ENCODE measurements at regions not wholly inside any gene's neighbourhood (a gene's known extent, or its start where the extent isn't known, plus 50 kb on each side); places are given as distances from the start of the nearest gene placed in this dataset.

DNA sequence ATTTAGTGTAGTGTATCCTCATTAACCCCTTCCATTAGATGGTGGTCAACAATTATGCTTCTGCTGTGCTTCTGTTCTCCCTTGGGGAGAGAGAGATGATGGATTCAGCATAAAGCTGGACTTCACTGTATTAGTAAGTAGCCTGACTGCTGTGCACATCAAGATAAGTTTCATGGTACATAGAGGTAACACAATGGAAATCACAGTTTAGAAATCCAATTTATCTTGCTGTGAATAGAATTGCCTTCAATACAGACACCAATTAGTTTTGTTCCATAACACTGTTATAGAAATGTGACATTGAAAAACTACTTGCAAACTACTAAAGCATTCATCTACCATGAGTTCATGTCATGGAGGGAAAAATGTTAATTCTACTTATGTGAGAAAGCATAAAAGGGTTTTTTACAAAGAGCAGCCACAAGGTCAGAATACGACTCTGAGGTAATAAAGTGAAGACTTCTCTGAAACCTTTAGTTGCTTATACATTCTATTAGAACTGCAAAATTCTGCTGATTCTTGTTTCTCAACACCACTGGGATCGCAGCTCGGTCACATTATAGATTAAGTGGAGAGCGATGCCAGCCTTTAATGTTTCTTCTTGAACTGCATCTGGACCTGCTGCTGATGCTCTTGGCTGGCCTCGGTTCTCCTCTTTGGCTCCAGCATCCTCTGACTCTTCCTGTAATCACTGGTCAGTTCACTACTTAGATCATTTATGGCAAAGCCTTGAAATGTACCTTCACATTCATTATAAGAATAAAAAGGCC lies 190.8 kb downstream of the ATP23 start:
- TF ChIP-seq, protein P1, sequence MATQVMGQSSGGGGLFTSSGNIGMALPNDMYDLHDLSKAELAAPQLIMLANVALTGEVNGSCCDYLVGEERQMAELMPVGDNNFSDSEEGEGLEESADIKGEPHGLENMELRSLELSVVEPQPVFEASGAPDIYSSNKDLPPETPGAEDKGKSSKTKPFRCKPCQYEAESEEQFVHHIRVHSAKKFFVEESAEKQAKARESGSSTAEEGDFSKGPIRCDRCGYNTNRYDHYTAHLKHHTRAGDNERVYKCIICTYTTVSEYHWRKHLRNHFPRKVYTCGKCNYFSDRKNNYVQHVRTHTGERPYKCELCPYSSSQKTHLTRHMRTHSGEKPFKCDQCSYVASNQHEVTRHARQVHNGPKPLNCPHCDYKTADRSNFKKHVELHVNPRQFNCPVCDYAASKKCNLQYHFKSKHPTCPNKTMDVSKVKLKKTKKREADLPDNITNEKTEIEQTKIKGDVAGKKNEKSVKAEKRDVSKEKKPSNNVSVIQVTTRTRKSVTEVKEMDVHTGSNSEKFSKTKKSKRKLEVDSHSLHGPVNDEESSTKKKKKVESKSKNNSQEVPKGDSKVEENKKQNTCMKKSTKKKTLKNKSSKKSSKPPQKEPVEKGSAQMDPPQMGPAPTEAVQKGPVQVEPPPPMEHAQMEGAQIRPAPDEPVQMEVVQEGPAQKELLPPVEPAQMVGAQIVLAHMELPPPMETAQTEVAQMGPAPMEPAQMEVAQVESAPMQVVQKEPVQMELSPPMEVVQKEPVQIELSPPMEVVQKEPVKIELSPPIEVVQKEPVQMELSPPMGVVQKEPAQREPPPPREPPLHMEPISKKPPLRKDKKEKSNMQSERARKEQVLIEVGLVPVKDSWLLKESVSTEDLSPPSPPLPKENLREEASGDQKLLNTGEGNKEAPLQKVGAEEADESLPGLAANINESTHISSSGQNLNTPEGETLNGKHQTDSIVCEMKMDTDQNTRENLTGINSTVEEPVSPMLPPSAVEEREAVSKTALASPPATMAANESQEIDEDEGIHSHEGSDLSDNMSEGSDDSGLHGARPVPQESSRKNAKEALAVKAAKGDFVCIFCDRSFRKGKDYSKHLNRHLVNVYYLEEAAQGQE (IDR thresholded peaks at IDR 0.05; ENCODE audit: low read depth): no peak
- TF ChIP-seq RAD21 (IDR thresholded peaks at IDR 0.05; ENCODE audit: low read depth) (no peak), TEAD4 (IDR thresholded peaks at IDR 0.05) (no peak), TAF1 (IDR thresholded peaks at IDR 0.05; ENCODE audit: low read depth) (no peak), CEBPB (IDR thresholded peaks at IDR 0.05) (no peak), CREB1 (IDR thresholded peaks at IDR 0.05; ENCODE audit: low read depth) (no peak), EP300 (IDR thresholded peaks at IDR 0.05; ENCODE audit: borderline replicate concordance) (no peak), NFIC (IDR thresholded peaks at IDR 0.05) (no peak)
- TF ChIP-seq, protein P2, sequence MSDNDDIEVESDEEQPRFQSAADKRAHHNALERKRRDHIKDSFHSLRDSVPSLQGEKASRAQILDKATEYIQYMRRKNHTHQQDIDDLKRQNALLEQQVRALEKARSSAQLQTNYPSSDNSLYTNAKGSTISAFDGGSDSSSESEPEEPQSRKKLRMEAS (IDR thresholded peaks at IDR 0.05): no peak

Data from Ishikawa (cell line).